ENCODE measurements at regions not wholly inside any gene's neighbourhood (a gene's known extent, or its start where the extent isn't known, plus 50 kb on each side); places are given as distances from the start of the nearest gene placed in this dataset.

- no peak overlapping the region for H3K4me3 Mint-ChIP-seq
- CTCF ChIA-PET = no interaction called here
- DNase-seq = no peak
- H3K36me3 Mint-ChIP-seq (ENCODE audit: low read depth) = no peaks in the 10 kb centered on the region
- no peak overlapping the region for H3K27ac Mint-ChIP-seq
- H3K9me3 Mint-ChIP-seq = no peaks in the 10 kb centered on the region
- POLR2A ChIA-PET = no interaction called here
- no peaks in the 10 kb centered on the region for H3K4me1 Mint-ChIP-seq
- H3K27me3 Mint-ChIP-seq = peaks cover 4% of the 10 kb centered on the region
Observed at GRCh38 chr2:128541448-128541847, 222.8 kb upstream of the HS6ST1 start.

- H3K27me3 Mint-ChIP-seq = no peaks in the 10 kb centered on the region
- no peak for DNase-seq
- no peak overlapping the region for H3K27ac Mint-ChIP-seq
- no peaks in the 10 kb centered on the region for H3K36me3 Mint-ChIP-seq (ENCODE audit: low read depth)
- ChIA-PET CTCF (no interaction called here), POLR2A (no interaction called here)
- no peaks in the 10 kb centered on the region for H3K4me1 Mint-ChIP-seq
- H3K9me3 Mint-ChIP-seq = no peaks in the 10 kb centered on the region
- no peak overlapping the region for H3K4me3 Mint-ChIP-seq
Observed at GRCh38 chr2:128543036-128543435, 224.4 kb upstream of the HS6ST1 start.

GRCh38 chr2:128543646-128544045, 225.0 kb upstream of the HS6ST1 start:
- CTCF ChIA-PET = no interaction called here
- DNase-seq = no peak
- Mint-ChIP-seq H3K27me3 (no peaks in the 10 kb centered on the region), H3K27ac (no peak overlapping the region), H3K9me3 (no peaks in the 10 kb centered on the region), H3K4me3 (no peak overlapping the region), H3K36me3 (ENCODE audit: low read depth) (no peaks in the 10 kb centered on the region), H3K4me1 (no peaks in the 10 kb centered on the region)
- POLR2A ChIA-PET = no interaction called here

- CTCF ChIA-PET = no interaction called here
- POLR2A ChIA-PET = no interaction called here
- no peaks in the 10 kb centered on the region for H3K4me1 Mint-ChIP-seq
- no peak overlapping the region for H3K4me3 Mint-ChIP-seq
- no peaks in the 10 kb centered on the region for H3K27me3 Mint-ChIP-seq
- no peaks in the 10 kb centered on the region for H3K36me3 Mint-ChIP-seq (ENCODE audit: low read depth)
- no peak for DNase-seq
- no peak overlapping the region for H3K27ac Mint-ChIP-seq
- no peaks in the 10 kb centered on the region for H3K9me3 Mint-ChIP-seq
Observed at GRCh38 chr2:128544321-128545037, 225.8 kb upstream of the HS6ST1 start.

- DNase-seq = no peak
- Mint-ChIP-seq H3K4me3 (no peak overlapping the region), H3K4me1 (no peaks in the 10 kb centered on the region), H3K36me3 (ENCODE audit: low read depth) (no peaks in the 10 kb centered on the region), H3K27me3 (no peaks in the 10 kb centered on the region), H3K9me3 (no peaks in the 10 kb centered on the region), H3K27ac (no peak overlapping the region)
- CTCF ChIA-PET = no interaction called here
- POLR2A ChIA-PET = no interaction called here
Observed at GRCh38 chr2:128545085-128545484, 226.4 kb upstream of the HS6ST1 start.

- CTCF ChIA-PET = no interaction called here
- Mint-ChIP-seq H3K27ac (no peak overlapping the region), H3K27me3 (no peaks in the 10 kb centered on the region), H3K9me3 (no peaks in the 10 kb centered on the region), H3K4me1 (no peaks in the 10 kb centered on the region), H3K36me3 (ENCODE audit: low read depth) (no peaks in the 10 kb centered on the region), H3K4me3 (no peak overlapping the region)
- DNase-seq = no peak
- POLR2A ChIA-PET = no interaction called here
Observed at GRCh38 chr2:128545829-128546228, 227.2 kb upstream of the HS6ST1 start.

GRCh38 chr2:128547667-128548066, 229.0 kb upstream of the HS6ST1 start:
- DNase-seq = no peak
- POLR2A ChIA-PET = no interaction called here
- CTCF ChIA-PET = no interaction called here
- H3K9me3 Mint-ChIP-seq = no peaks in the 10 kb centered on the region
- no peaks in the 10 kb centered on the region for H3K27me3 Mint-ChIP-seq
- H3K36me3 Mint-ChIP-seq (ENCODE audit: low read depth) = no peaks in the 10 kb centered on the region
- H3K4me3 Mint-ChIP-seq = no peak overlapping the region
- no peaks in the 10 kb centered on the region for H3K4me1 Mint-ChIP-seq
- H3K27ac Mint-ChIP-seq = no peak overlapping the region

- H3K27ac Mint-ChIP-seq = no peak overlapping the region
- no peaks in the 10 kb centered on the region for H3K27me3 Mint-ChIP-seq
- H3K4me1 Mint-ChIP-seq = no peaks in the 10 kb centered on the region
- H3K4me3 Mint-ChIP-seq = no peak overlapping the region
- H3K36me3 Mint-ChIP-seq (ENCODE audit: low read depth) = no peaks in the 10 kb centered on the region
- DNase-seq = no peak
- ChIA-PET CTCF (no interaction called here), POLR2A (no interaction called here)
- no peaks in the 10 kb centered on the region for H3K9me3 Mint-ChIP-seq
Observed at GRCh38 chr2:128548461-128548891, 229.8 kb upstream of the HS6ST1 start.

GRCh38 chr2:128549094-128549493, 230.4 kb upstream of the HS6ST1 start:
- Mint-ChIP-seq H3K27ac (no peak overlapping the region), H3K27me3 (no peaks in the 10 kb centered on the region), H3K4me3 (no peak overlapping the region), H3K4me1 (no peaks in the 10 kb centered on the region), H3K9me3 (no peaks in the 10 kb centered on the region), H3K36me3 (ENCODE audit: low read depth) (no peaks in the 10 kb centered on the region)
- no peak for DNase-seq
- ChIA-PET CTCF (no interaction called here), POLR2A (no interaction called here)

- Mint-ChIP-seq H3K36me3 (ENCODE audit: low read depth) (no peaks in the 10 kb centered on the region), H3K27ac (no peak overlapping the region), H3K4me3 (no peak overlapping the region), H3K4me1 (no peaks in the 10 kb centered on the region), H3K27me3 (no peaks in the 10 kb centered on the region), H3K9me3 (no peaks in the 10 kb centered on the region)
- ChIA-PET CTCF (no interaction called here), POLR2A (no interaction called here)
- DNase-seq = no peak
Observed at GRCh38 chr2:128549646-128550260, 231.1 kb upstream of the HS6ST1 start.

GRCh38 chr2:128550389-128550788, 231.7 kb upstream of the HS6ST1 start:
- ChIA-PET CTCF (no interaction called here), POLR2A (no interaction called here)
- Mint-ChIP-seq H3K27me3 (no peaks in the 10 kb centered on the region), H3K27ac (no peak overlapping the region), H3K9me3 (no peaks in the 10 kb centered on the region), H3K36me3 (ENCODE audit: low read depth) (no peaks in the 10 kb centered on the region), H3K4me1 (no peaks in the 10 kb centered on the region), H3K4me3 (no peak overlapping the region)
- no peak for DNase-seq

- no peak for DNase-seq
- no peak overlapping the region for H3K27ac Mint-ChIP-seq
- H3K9me3 Mint-ChIP-seq = no peaks in the 10 kb centered on the region
- no peaks in the 10 kb centered on the region for H3K36me3 Mint-ChIP-seq (ENCODE audit: low read depth)
- H3K27me3 Mint-ChIP-seq = no peaks in the 10 kb centered on the region
- POLR2A ChIA-PET = no interaction called here
- no peaks in the 10 kb centered on the region for H3K4me1 Mint-ChIP-seq
- no peak overlapping the region for H3K4me3 Mint-ChIP-seq
- CTCF ChIA-PET = no interaction called here
Observed at GRCh38 chr2:128550801-128551416, 232.2 kb upstream of the HS6ST1 start.

- CTCF ChIA-PET = no interaction called here
- no peak for DNase-seq
- Mint-ChIP-seq H3K27me3 (no peaks in the 10 kb centered on the region), H3K9me3 (no peaks in the 10 kb centered on the region), H3K27ac (no peak overlapping the region), H3K36me3 (ENCODE audit: low read depth) (no peaks in the 10 kb centered on the region), H3K4me3 (no peak overlapping the region), H3K4me1 (no peaks in the 10 kb centered on the region)
- POLR2A ChIA-PET = no interaction called here
Observed at GRCh38 chr2:128551435-128551834, 232.8 kb upstream of the HS6ST1 start.

- Mint-ChIP-seq H3K4me3 (no peak overlapping the region), H3K27ac (no peak overlapping the region), H3K4me1 (no peaks in the 10 kb centered on the region), H3K36me3 (ENCODE audit: low read depth) (no peaks in the 10 kb centered on the region), H3K27me3 (no peaks in the 10 kb centered on the region), H3K9me3 (no peaks in the 10 kb centered on the region)
- ChIA-PET POLR2A (no interaction called here), CTCF (no interaction called here)
- DNase-seq = no peak
Observed at GRCh38 chr2:128552141-128552805, 233.6 kb upstream of the HS6ST1 start.

Measured in activated CD4-positive, alpha-beta memory T cell treated with anti-CD3 and anti-CD28 coated beads, Interleukin-2, amount 10 ng/mL, durations not matched to agents 7 days and 5 days (primary cell).